ENCODE measurements at regions not wholly inside any gene's neighbourhood (a gene's known extent, or its start where the extent isn't known, plus 50 kb on each side); places are given as distances from the start of the nearest gene placed in this dataset.

DNA sequence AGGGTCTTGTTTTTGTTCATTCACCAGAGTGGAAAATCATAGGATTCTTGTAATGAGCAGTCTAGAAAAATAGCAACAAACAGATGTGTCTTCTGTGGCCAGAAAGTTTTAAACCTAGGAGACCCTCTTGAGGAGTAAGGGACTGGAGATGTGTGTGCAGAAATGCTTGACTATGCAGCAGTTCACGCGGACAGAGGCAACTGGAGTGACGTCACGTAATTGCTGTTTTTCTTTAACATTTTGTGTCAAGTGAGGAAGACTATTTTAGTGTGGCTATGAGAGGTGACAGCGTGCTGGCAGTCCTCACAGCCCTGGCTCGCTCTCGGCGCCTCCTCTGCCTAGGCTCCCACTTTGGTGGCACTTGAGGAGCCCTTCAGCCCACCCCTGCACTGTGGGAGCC lies 163.1 kb upstream of the PTCH1 start:
- Histone ChIP-seq H3K4me3 (no peak overlapping the region), H3K4me1 (no peaks in the 10 kb centered on the region), H3K9me3 (no peaks in the 10 kb centered on the region), H3K27ac (no peak overlapping the region), H3K36me3 (replicated peaks in 1 of 2; ENCODE audit: insufficient read depth in 1 of 2, low read depth in 2 of 2) (no peaks in the 10 kb centered on the region), H3K27me3 (no peaks in the 10 kb centered on the region)
- DNase-seq (no peak), ATAC-seq (no peak)
- WGBS, 2 donors: 84 to 85% methylated on average over 5 to 8 of the region's 8 CpGs
- intact Hi-C loops (cut with DNase I): no loop called here
- no peak for TF ChIP-seq POLR2A (IDR thresholded peaks at IDR 0.05)
- TF ChIP-seq, protein P1, sequence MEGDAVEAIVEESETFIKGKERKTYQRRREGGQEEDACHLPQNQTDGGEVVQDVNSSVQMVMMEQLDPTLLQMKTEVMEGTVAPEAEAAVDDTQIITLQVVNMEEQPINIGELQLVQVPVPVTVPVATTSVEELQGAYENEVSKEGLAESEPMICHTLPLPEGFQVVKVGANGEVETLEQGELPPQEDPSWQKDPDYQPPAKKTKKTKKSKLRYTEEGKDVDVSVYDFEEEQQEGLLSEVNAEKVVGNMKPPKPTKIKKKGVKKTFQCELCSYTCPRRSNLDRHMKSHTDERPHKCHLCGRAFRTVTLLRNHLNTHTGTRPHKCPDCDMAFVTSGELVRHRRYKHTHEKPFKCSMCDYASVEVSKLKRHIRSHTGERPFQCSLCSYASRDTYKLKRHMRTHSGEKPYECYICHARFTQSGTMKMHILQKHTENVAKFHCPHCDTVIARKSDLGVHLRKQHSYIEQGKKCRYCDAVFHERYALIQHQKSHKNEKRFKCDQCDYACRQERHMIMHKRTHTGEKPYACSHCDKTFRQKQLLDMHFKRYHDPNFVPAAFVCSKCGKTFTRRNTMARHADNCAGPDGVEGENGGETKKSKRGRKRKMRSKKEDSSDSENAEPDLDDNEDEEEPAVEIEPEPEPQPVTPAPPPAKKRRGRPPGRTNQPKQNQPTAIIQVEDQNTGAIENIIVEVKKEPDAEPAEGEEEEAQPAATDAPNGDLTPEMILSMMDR (IDR thresholded peaks at IDR 0.05): no peak

DNA sequence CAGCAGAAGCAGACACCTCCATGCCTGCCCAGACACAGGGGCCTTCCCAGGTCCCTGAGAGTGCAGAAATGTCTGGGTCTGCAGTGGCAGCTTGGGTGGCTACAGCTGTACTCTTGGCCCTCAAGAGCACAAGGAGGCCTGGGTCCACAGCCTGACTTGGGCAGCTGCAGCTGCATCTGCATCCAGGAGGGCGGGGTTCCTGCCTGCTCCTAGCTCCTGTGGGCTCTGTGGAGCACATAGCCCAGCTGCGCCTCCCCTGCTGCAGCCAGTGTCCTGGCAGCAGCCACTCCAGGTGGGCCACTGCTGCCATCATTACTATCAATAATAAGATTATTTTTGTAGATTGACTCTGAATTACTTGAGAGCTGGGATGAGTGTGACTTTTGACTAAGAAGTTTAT lies 162.0 kb upstream of the PTCH1 start:
- WGBS, 2 donors: 83 to 100% methylated on average over 1 to 2 of the region's 2 CpGs
- intact Hi-C loops (cut with DNase I): no loop called here
- no peak for DNase-seq
- no peaks in the 10 kb centered on the region for H3K4me1 ChIP-seq
- TF ChIP-seq, protein P1 (IDR thresholded peaks at IDR 0.05): no peak
- no peak for TF ChIP-seq POLR2A (IDR thresholded peaks at IDR 0.05)
- H3K27me3 ChIP-seq: no peaks in the 10 kb centered on the region
- H3K9me3 ChIP-seq: no peaks in the 10 kb centered on the region
- ATAC-seq: no peak
- H3K36me3 ChIP-seq (replicated peaks in 1 of 2; ENCODE audit: insufficient read depth in 1 of 2, low read depth in 2 of 2): no peaks in the 10 kb centered on the region
- H3K27ac ChIP-seq: no peak overlapping the region
- H3K4me3 ChIP-seq: no peak overlapping the region

DNA sequence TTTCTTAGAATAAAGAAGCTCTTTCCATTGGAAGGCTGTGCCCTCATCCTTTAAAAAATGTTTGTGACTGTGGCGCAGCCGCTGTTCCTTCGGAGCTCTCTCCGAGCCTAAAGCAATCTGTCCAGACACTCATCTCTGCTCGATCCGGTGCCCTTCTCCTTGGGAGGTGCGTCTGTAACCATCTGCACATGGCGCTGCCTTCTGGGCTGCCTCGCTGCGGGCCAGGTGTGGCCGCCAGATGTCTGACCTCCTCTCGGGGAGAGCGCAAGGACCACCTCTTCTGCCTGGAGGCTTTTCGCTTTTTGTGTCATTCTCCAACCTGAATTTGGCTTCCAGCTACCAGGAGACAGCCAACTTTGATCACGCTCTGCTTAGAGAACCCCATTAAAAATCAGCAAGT lies 153.4 kb upstream of the PTCH1 start:
- no peaks in the 10 kb centered on the region for H3K4me1 ChIP-seq
- H3K27ac ChIP-seq: no peak overlapping the region
- no peak for ATAC-seq
- no peak overlapping the region for H3K4me3 ChIP-seq
- no peaks in the 10 kb centered on the region for H3K36me3 ChIP-seq (replicated peaks in 1 of 2; ENCODE audit: insufficient read depth in 1 of 2, low read depth in 2 of 2)
- WGBS, 2 donors: 88 to 94% methylated on average over 15 of the region's 15 CpGs
- no peak for DNase-seq
- intact Hi-C loops (cut with DNase I): no loop called here
- no peaks in the 10 kb centered on the region for H3K27me3 ChIP-seq
- TF ChIP-seq, protein P1 (IDR thresholded peaks at IDR 0.05): no peak
- TF ChIP-seq POLR2A (IDR thresholded peaks at IDR 0.05): no peak
- no peaks in the 10 kb centered on the region for H3K9me3 ChIP-seq

DNA sequence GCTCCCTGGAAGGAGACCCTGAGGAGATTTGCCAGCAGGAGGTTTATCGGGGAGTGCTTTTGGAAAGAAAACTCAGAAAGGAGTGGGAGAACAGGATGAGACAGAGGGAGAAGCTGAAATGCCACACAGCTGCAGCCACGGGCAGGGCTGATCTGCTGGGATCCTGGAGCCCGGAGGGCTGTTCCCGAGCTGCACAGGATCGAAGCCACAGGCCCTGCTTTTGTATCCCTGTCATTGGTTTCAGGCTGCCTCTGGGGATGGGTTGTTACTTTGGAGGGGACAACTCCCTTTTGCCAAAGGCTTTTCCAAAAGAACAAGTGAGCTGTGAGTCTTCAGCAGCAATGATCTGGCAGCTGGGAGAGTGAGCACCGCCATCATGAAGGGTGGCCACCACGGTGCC lies 152.5 kb upstream of the PTCH1 start:
- Histone ChIP-seq H3K27ac (no peak overlapping the region), H3K4me1 (no peaks in the 10 kb centered on the region), H3K9me3 (no peaks in the 10 kb centered on the region), H3K36me3 (replicated peaks in 1 of 2; ENCODE audit: insufficient read depth in 1 of 2, low read depth in 2 of 2) (no peaks in the 10 kb centered on the region), H3K27me3 (no peaks in the 10 kb centered on the region), H3K4me3 (no peak overlapping the region)
- ATAC-seq (no peak), DNase-seq (no peak)
- TF ChIP-seq, protein P1 (IDR thresholded peaks at IDR 0.05): no peak
- no peak for TF ChIP-seq POLR2A (IDR thresholded peaks at IDR 0.05)
- intact Hi-C loops (cut with DNase I): no loop called here
- WGBS, 2 donors: 58 to 78% methylated on average over 6 of the region's 7 CpGs

DNA sequence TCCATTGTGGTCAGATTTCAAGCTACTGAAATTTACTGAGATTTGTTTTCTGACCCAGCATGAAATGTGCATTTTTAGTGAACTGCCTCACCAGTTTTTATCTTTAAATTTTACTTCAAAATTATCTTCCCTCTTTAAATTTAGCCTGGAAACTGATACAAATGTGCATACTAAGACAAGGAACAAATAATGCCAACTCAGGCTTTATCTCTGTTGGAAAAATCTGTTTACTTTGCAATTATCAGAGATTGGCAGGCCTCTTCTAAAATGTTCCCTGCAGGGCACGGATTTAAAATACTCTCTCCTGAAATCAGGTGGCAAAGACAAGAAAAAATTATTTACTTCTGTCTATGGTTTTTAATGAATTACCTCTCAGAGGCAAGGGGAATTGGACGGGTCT lies 151.0 kb upstream of the PTCH1 start:
- no peaks in the 10 kb centered on the region for H3K27me3 ChIP-seq
- no peaks in the 10 kb centered on the region for H3K4me1 ChIP-seq
- no peak overlapping the region for H3K4me3 ChIP-seq
- no peak for ATAC-seq
- TF ChIP-seq, protein P1 (IDR thresholded peaks at IDR 0.05): no peak
- no peak for TF ChIP-seq POLR2A (IDR thresholded peaks at IDR 0.05)
- no peak overlapping the region for H3K27ac ChIP-seq
- no peaks in the 10 kb centered on the region for H3K9me3 ChIP-seq
- H3K36me3 ChIP-seq (replicated peaks in 1 of 2; ENCODE audit: insufficient read depth in 1 of 2, low read depth in 2 of 2): no peaks in the 10 kb centered on the region
- intact Hi-C loops (cut with DNase I): no loop called here
- no peak for DNase-seq
- 39 to 41% methylated on average over 2 of the region's 2 CpGs for whole genome bisulfite sequencing, 2 donors
